ENCODE measurements at regions not wholly inside any gene's neighbourhood (a gene's known extent, or its start where the extent isn't known, plus 50 kb on each side); places are given as distances from the start of the nearest gene placed in this dataset.

- H3K4me3 Mint-ChIP-seq = no peak overlapping the region
- no peak overlapping the region for H3K27ac Mint-ChIP-seq
- H3K4me1 Mint-ChIP-seq = peaks cover 7% of the 10 kb centered on the region
- H3K27me3 Mint-ChIP-seq (ENCODE audit: low read depth) = peaks cover 7% of the 10 kb centered on the region
- TF ChIP-seq CTCF (IDR thresholded peaks at IDR 0.05; ENCODE audit: unreplicated experiment in 3 of 3) = no peak
- no peaks in the 10 kb centered on the region for H3K36me3 Mint-ChIP-seq (ENCODE audit: low read depth)
- H3K9me3 Mint-ChIP-seq = peaks cover 2% of the 10 kb centered on the region
Measured at GRCh38 chr11:10400856-10401255, 54.2 kb upstream of the AMPD3 start.

GRCh38 chr11:10401256-10401655, 53.8 kb upstream of the AMPD3 start:
- Mint-ChIP-seq H3K9me3 (peaks cover 2% of the 10 kb centered on the region), H3K27me3 (ENCODE audit: low read depth) (peaks cover 4% of the 10 kb centered on the region), H3K4me1 (peaks cover 9% of the 10 kb centered on the region), H3K27ac (no peak overlapping the region), H3K36me3 (ENCODE audit: low read depth) (no peaks in the 10 kb centered on the region), H3K4me3 (no peak overlapping the region)
- no peak for TF ChIP-seq CTCF (IDR thresholded peaks at IDR 0.05; ENCODE audit: unreplicated experiment in 3 of 3)

GRCh38 chr11:10401696-10402392, 53.2 kb upstream of the AMPD3 start:
- TF ChIP-seq CTCF (IDR thresholded peaks at IDR 0.05; ENCODE audit: unreplicated experiment in 3 of 3) = no peak
- no peaks in the 10 kb centered on the region for H3K36me3 Mint-ChIP-seq (ENCODE audit: low read depth)
- H3K9me3 Mint-ChIP-seq = peaks cover 2% of the 10 kb centered on the region
- H3K4me1 Mint-ChIP-seq = peaks cover 9% of the 10 kb centered on the region
- no peak overlapping the region for H3K27ac Mint-ChIP-seq
- no peak overlapping the region for H3K4me3 Mint-ChIP-seq
- peaks cover 4% of the 10 kb centered on the region for H3K27me3 Mint-ChIP-seq (ENCODE audit: low read depth)

Measured in nephron (organoid).